Activated CD4-positive, alpha-beta T cell treated with anti-CD3 and anti-CD28 coated beads, Interleukin-2, amount 10 ng/mL, durations not matched to agents 7 days and 5 days (primary cell): ENCODE measurements at regions not wholly inside any gene's neighbourhood (a gene's known extent, or its start where the extent isn't known, plus 50 kb on each side); places are given as distances from the start of the nearest gene placed in this dataset.

Source experiments
- CTCF ChIA-PET: fragments of 350-600 bp; sonication (Branson Sonifier 250); formaldehyde crosslinking; loops from one replicate; lab custom pipeline; 2021; ENCODE audit warnings: antibody characterized with exemption; lab: Charles Lee
- POLR2A ChIA-PET: fragments of 350-600 bp; sonication (Branson Sonifier 250); formaldehyde crosslinking; loops from one replicate; lab custom pipeline; 2021; ENCODE audit warnings: antibody characterized with exemption; lab: Charles Lee
- DNase-seq: peaks from one replicate; pipeline ENCODE4 v3.0.0-alpha.2; 2020
- H3K27ac Mint-ChIP-seq: one replicate; pipeline ENCODE4 v1.8.0; 2021; ENCODE audit warnings: mild to moderate bottlenecking, moderate library complexity, mixed read lengths
- H3K27me3 Mint-ChIP-seq: one replicate; pipeline ENCODE4 v1.8.0; 2021; ENCODE audit warnings: mixed read lengths
- H3K36me3 Mint-ChIP-seq: one replicate; pipeline ENCODE4 v1.8.0; 2021; ENCODE audit warnings: low read depth, mixed read lengths
- H3K4me1 Mint-ChIP-seq: one replicate; pipeline ENCODE4 v1.8.0; 2021; ENCODE audit warnings: mixed read lengths
- H3K4me3 Mint-ChIP-seq: one replicate; pipeline ENCODE4 v1.8.0; 2021; ENCODE audit warnings: mild to moderate bottlenecking, moderate library complexity, mixed read lengths
- H3K9me3 Mint-ChIP-seq: one replicate; pipeline ENCODE4 v1.8.0; 2021; ENCODE audit warnings: mixed read lengths

GRCh38 chr13:90979059-90979458, 368.4 kb upstream of the MIR17HG start:
- POLR2A ChIA-PET: no interaction called here

GRCh38 chr13:90984756-90985155, 362.7 kb upstream of the MIR17HG start:
- ChIA-PET POLR2A (no interaction called here), CTCF (no interaction called here)
- no peak for DNase-seq
- no peaks in the 10 kb centered on the region for H3K9me3 Mint-ChIP-seq
- H3K4me3 Mint-ChIP-seq: no peak overlapping the region
- no peaks in the 10 kb centered on the region for H3K36me3 Mint-ChIP-seq
- no peak overlapping the region for H3K27ac Mint-ChIP-seq
- H3K27me3 Mint-ChIP-seq: no peaks in the 10 kb centered on the region
- H3K4me1 Mint-ChIP-seq: no peaks in the 10 kb centered on the region

More at GRCh38 chr13:90979059-90979458, 368.4 kb upstream of the MIR17HG start:
- Mint-ChIP-seq H3K9me3 (no peaks in the 10 kb centered on the region), H3K36me3 (no peaks in the 10 kb centered on the region), H3K4me1 (no peaks in the 10 kb centered on the region), H3K27me3 (no peaks in the 10 kb centered on the region), H3K27ac (no peak overlapping the region), H3K4me3 (no peak overlapping the region)
- no peak for DNase-seq
- CTCF ChIA-PET: no interaction called here

GRCh38 chr13:90995001-90995400, 352.5 kb upstream of the MIR17HG start:
- POLR2A ChIA-PET: no interaction called here

GRCh38 chr13:90995614-90996013, 351.9 kb upstream of the MIR17HG start:
- Mint-ChIP-seq H3K9me3 (no peaks in the 10 kb centered on the region), H3K4me3 (no peak overlapping the region), H3K4me1 (no peaks in the 10 kb centered on the region), H3K27me3 (no peaks in the 10 kb centered on the region), H3K36me3 (no peaks in the 10 kb centered on the region), H3K27ac (no peak overlapping the region)
- no peak for DNase-seq
- ChIA-PET POLR2A (no interaction called here), CTCF (no interaction called here)

More at GRCh38 chr13:90995001-90995400, 352.5 kb upstream of the MIR17HG start:
- DNase-seq: no peak
- CTCF ChIA-PET: no interaction called here
- Mint-ChIP-seq H3K36me3 (no peaks in the 10 kb centered on the region), H3K9me3 (no peaks in the 10 kb centered on the region), H3K27me3 (no peaks in the 10 kb centered on the region), H3K4me3 (no peak overlapping the region), H3K27ac (no peak overlapping the region), H3K4me1 (no peaks in the 10 kb centered on the region)

- H3K4me3 Mint-ChIP-seq: no peak overlapping the region
Observed at GRCh38 chr13:90997951-90998350, 349.5 kb upstream of the MIR17HG start.

GRCh38 chr13:90999401-90999800, 348.1 kb upstream of the MIR17HG start:
- DNase-seq: no peak
- no peaks in the 10 kb centered on the region for H3K9me3 Mint-ChIP-seq
- no peak overlapping the region for H3K4me3 Mint-ChIP-seq
- H3K27ac Mint-ChIP-seq: no peak overlapping the region
- H3K36me3 Mint-ChIP-seq: no peaks in the 10 kb centered on the region
- POLR2A ChIA-PET: no interaction called here
- CTCF ChIA-PET: no interaction called here
- H3K27me3 Mint-ChIP-seq: no peaks in the 10 kb centered on the region
- no peaks in the 10 kb centered on the region for H3K4me1 Mint-ChIP-seq

More at GRCh38 chr13:90997951-90998350, 349.5 kb upstream of the MIR17HG start:
- Mint-ChIP-seq H3K36me3 (no peaks in the 10 kb centered on the region), H3K27me3 (no peaks in the 10 kb centered on the region), H3K4me1 (no peaks in the 10 kb centered on the region), H3K27ac (no peak overlapping the region), H3K9me3 (no peaks in the 10 kb centered on the region)
- no peak for DNase-seq
- POLR2A ChIA-PET: no interaction called here
- CTCF ChIA-PET: no interaction called here

GRCh38 chr13:91001371-91001770, 346.1 kb upstream of the MIR17HG start:
- no peaks in the 10 kb centered on the region for H3K4me1 Mint-ChIP-seq
- no peak overlapping the region for H3K27ac Mint-ChIP-seq
- no peak for DNase-seq
- H3K9me3 Mint-ChIP-seq: no peaks in the 10 kb centered on the region
- no peak overlapping the region for H3K4me3 Mint-ChIP-seq
- H3K27me3 Mint-ChIP-seq: no peaks in the 10 kb centered on the region
- ChIA-PET CTCF (no interaction called here), POLR2A (no interaction called here)
- H3K36me3 Mint-ChIP-seq: no peaks in the 10 kb centered on the region

GRCh38 chr13:91014696-91015095, 332.8 kb upstream of the MIR17HG start:
- no peaks in the 10 kb centered on the region for H3K27me3 Mint-ChIP-seq
- CTCF ChIA-PET: no interaction called here

GRCh38 chr13:91017031-91017668, 330.3 kb upstream of the MIR17HG start:
- H3K36me3 Mint-ChIP-seq: no peaks in the 10 kb centered on the region
- H3K27me3 Mint-ChIP-seq: no peaks in the 10 kb centered on the region
- peak; percentile 26 for DNase-seq
- H3K9me3 Mint-ChIP-seq: no peaks in the 10 kb centered on the region
- POLR2A ChIA-PET: no interaction called here
- no peak overlapping the region for H3K27ac Mint-ChIP-seq
- CTCF ChIA-PET: no interaction called here
- no peaks in the 10 kb centered on the region for H3K4me1 Mint-ChIP-seq
- H3K4me3 Mint-ChIP-seq: no peak overlapping the region

More at GRCh38 chr13:91014696-91015095, 332.8 kb upstream of the MIR17HG start:
- H3K36me3 Mint-ChIP-seq: no peaks in the 10 kb centered on the region
- no peak for DNase-seq
- POLR2A ChIA-PET: no interaction called here
- H3K4me1 Mint-ChIP-seq: no peaks in the 10 kb centered on the region
- no peak overlapping the region for H3K4me3 Mint-ChIP-seq
- no peak overlapping the region for H3K27ac Mint-ChIP-seq
- no peaks in the 10 kb centered on the region for H3K9me3 Mint-ChIP-seq

GRCh38 chr13:91017669-91018053, 329.8 kb upstream of the MIR17HG start:
- Mint-ChIP-seq H3K4me3 (no peak overlapping the region), H3K27ac (no peak overlapping the region), H3K27me3 (no peaks in the 10 kb centered on the region), H3K9me3 (no peaks in the 10 kb centered on the region), H3K36me3 (no peaks in the 10 kb centered on the region), H3K4me1 (no peaks in the 10 kb centered on the region)
- POLR2A ChIA-PET: no interaction called here
- no peak for DNase-seq
- CTCF ChIA-PET: no interaction called here

- Mint-ChIP-seq H3K27ac (no peak overlapping the region), H3K9me3 (no peaks in the 10 kb centered on the region), H3K27me3 (no peaks in the 10 kb centered on the region), H3K4me3 (no peak overlapping the region), H3K4me1 (no peaks in the 10 kb centered on the region), H3K36me3 (no peaks in the 10 kb centered on the region)
- CTCF ChIA-PET: no interaction called here
- no peak for DNase-seq
- POLR2A ChIA-PET: no interaction called here
Observed at GRCh38 chr13:91020461-91021034, 326.9 kb upstream of the MIR17HG start.

- H3K9me3 Mint-ChIP-seq: no peaks in the 10 kb centered on the region
- no peak for DNase-seq
- no peak overlapping the region for H3K27ac Mint-ChIP-seq
- no peak overlapping the region for H3K4me3 Mint-ChIP-seq
- ChIA-PET CTCF (no interaction called here), POLR2A (no interaction called here)
- H3K27me3 Mint-ChIP-seq: no peaks in the 10 kb centered on the region
- no peaks in the 10 kb centered on the region for H3K4me1 Mint-ChIP-seq
- H3K36me3 Mint-ChIP-seq: no peaks in the 10 kb centered on the region
Observed at GRCh38 chr13:91024157-91024792, 323.2 kb upstream of the MIR17HG start.

- no peak for DNase-seq
- ChIA-PET CTCF (no interaction called here), POLR2A (no interaction called here)
- Mint-ChIP-seq H3K27me3 (no peaks in the 10 kb centered on the region), H3K9me3 (no peaks in the 10 kb centered on the region), H3K36me3 (no peaks in the 10 kb centered on the region), H3K27ac (no peak overlapping the region), H3K4me1 (no peaks in the 10 kb centered on the region), H3K4me3 (no peak overlapping the region)
Observed at GRCh38 chr13:91025442-91025841, 322.0 kb upstream of the MIR17HG start.
